Smooth muscle cell (in vitro differentiated cells): ENCODE measurements at regions not wholly inside any gene's neighbourhood (a gene's known extent, or its start where the extent isn't known, plus 50 kb on each side); places are given as distances from the start of the nearest gene placed in this dataset.

Experiments used
- DNase-seq: peaks from one replicate; lab custom pipeline; 2025; ENCODE audit not compliant: unreplicated experiment; lab: John Stamatoyannopoulos, UW
- H2AFZ ChIP-seq: fragments of 200-600 bp; sonication (generic); 2 replicates; pipeline ENCODE4 v1.6.0; 2016; ENCODE audit warnings: antibody characterized with exemption, low read depth, mild to moderate bottlenecking
- H3F3A ChIP-seq: fragments of 200-600 bp; sonication (generic); 2 replicates; pipeline ENCODE4 v1.6.0; 2017; ENCODE audit warnings: antibody characterized with exemption, low read depth
- H3K27ac ChIP-seq: fragments of 200-600 bp; sonication (generic); 2 replicates; pipeline ENCODE4 v1.5.1; 2016; ENCODE audit warnings: low read depth, mild to moderate bottlenecking
- H3K27me3 ChIP-seq: fragments of 200-600 bp; sonication (generic); 2 replicates; pipeline ENCODE4 v1.6.1; 2016; ENCODE audit warnings: low read depth, mild to moderate bottlenecking
- H3K36me3 ChIP-seq: fragments of 200-600 bp; sonication (generic); 2 replicates; pipeline ENCODE4 v1.5.1; 2016; ENCODE audit warnings: low read depth
- H3K4me1 ChIP-seq: fragments of 200-600 bp; sonication (generic); 2 replicates; pipeline ENCODE4 v1.5.1; 2016; ENCODE audit warnings: low read depth
- H3K4me2 ChIP-seq: fragments of 200-600 bp; sonication (generic); 2 replicates; pipeline ENCODE4 v1.6.0; 2016; ENCODE audit warnings: mild to moderate bottlenecking
- H3K4me3 ChIP-seq: fragments of 200-600 bp; sonication (generic); 2 replicates; pipeline ENCODE4 v1.5.1; 2016; ENCODE audit warnings: mild to moderate bottlenecking
- H3K79me2 ChIP-seq: fragments of 200-600 bp; sonication (generic); 2 replicates; pipeline ENCODE4 v1.6.0; 2016; ENCODE audit warnings: low read depth, mild to moderate bottlenecking
- H3K9ac ChIP-seq: fragments of 200-600 bp; sonication (generic); 2 replicates; pipeline ENCODE4 v1.6.0; 2016; ENCODE audit warnings: low read depth
- H3K9me3 ChIP-seq: fragments of 200-600 bp; sonication (generic); replicated peaks from 2 replicates; pipeline ENCODE4 v1.5.1; 2016; ENCODE audit warnings: low read depth
- H4K20me1 ChIP-seq: fragments of 200-600 bp; sonication (generic); 2 replicates; pipeline ENCODE4 v1.6.0; 2016; ENCODE audit warnings: low read depth
- CTCF ChIP-seq: fragments of 200-600 bp; sonication (generic); IDR thresholded peaks from 2 replicates; pipeline ENCODE4 v1.5.1; 2017; ENCODE audit warnings: borderline replicate concordance, mild to moderate bottlenecking, antibody characterized with exemption; ENCODE audit not compliant: insufficient read depth, poor library complexity, severe bottlenecking
- WGBS: methylation state at CpG from one replicate; pipeline ENCODE4 v1.1.7; 2016; ENCODE audit warnings: low lambda C conversion rate; 5-methylcytosine and 5-hydroxymethylcytosine counted together

- H3K9ac ChIP-seq: no peak overlapping the region
- H3K36me3 ChIP-seq: no peaks in the 10 kb centered on the region
- no peaks in the 10 kb centered on the region for H3K4me1 ChIP-seq
- DNase-seq: no peak
- WGBS: 89% methylated on average over 1 of the region's 1 CpG
- no peaks in the 10 kb centered on the region for H4K20me1 ChIP-seq
- peaks cover 5% of the 10 kb centered on the region for H3K27me3 ChIP-seq
- H3K79me2 ChIP-seq: no peaks in the 10 kb centered on the region
- H3K4me3 ChIP-seq: no peak overlapping the region
- no peak overlapping the region for H3K27ac ChIP-seq
- no peaks in the 10 kb centered on the region for H3K9me3 ChIP-seq
- H3K4me2 ChIP-seq: no peak overlapping the region
- no peak overlapping the region for H2AFZ ChIP-seq
- TF ChIP-seq CTCF: no peak
- H3F3A ChIP-seq: no peaks in the 10 kb centered on the region
These were observed 267.4 kb downstream of the ZNF326 start for GRCh38 chr1:90262286-90262685.

GRCh38 chr1:90246069-90246468 lies 251.2 kb downstream of the ZNF326 start:
- no peaks in the 10 kb centered on the region for H3K4me1 ChIP-seq
- no peak overlapping the region for H3K4me2 ChIP-seq
- 88% methylated on average over 2 of the region's 2 CpGs for WGBS
- no peak overlapping the region for H3K27ac ChIP-seq
- H3K9ac ChIP-seq: no peak overlapping the region
- no peaks in the 10 kb centered on the region for H4K20me1 ChIP-seq
- TF ChIP-seq CTCF: no peak
- no peak overlapping the region for H3K4me3 ChIP-seq
- no peaks in the 10 kb centered on the region for H3K36me3 ChIP-seq
- no peaks in the 10 kb centered on the region for H3F3A ChIP-seq
- H3K27me3 ChIP-seq: no peaks in the 10 kb centered on the region
- no peak for DNase-seq
- H3K9me3 ChIP-seq: no peaks in the 10 kb centered on the region
- H2AFZ ChIP-seq: no peak overlapping the region
- no peaks in the 10 kb centered on the region for H3K79me2 ChIP-seq

- H3K79me2 ChIP-seq: no peaks in the 10 kb centered on the region
- no peaks in the 10 kb centered on the region for H3F3A ChIP-seq
- no peak for DNase-seq
- no peaks in the 10 kb centered on the region for H4K20me1 ChIP-seq
- no peak overlapping the region for H2AFZ ChIP-seq
- no peak for TF ChIP-seq CTCF
- no peaks in the 10 kb centered on the region for H3K36me3 ChIP-seq
- H3K4me1 ChIP-seq: no peaks in the 10 kb centered on the region
- 90% methylated on average over 6 of the region's 6 CpGs for WGBS
- no peak overlapping the region for H3K4me3 ChIP-seq
- no peaks in the 10 kb centered on the region for H3K9me3 ChIP-seq
- H3K27ac ChIP-seq: no peak overlapping the region
- H3K27me3 ChIP-seq: no peaks in the 10 kb centered on the region
- H3K4me2 ChIP-seq: no peak overlapping the region
- H3K9ac ChIP-seq: no peak overlapping the region
These were observed 241.6 kb downstream of the ZNF326 start for GRCh38 chr1:90236493-90236892.

- Histone ChIP-seq H3F3A (no peaks in the 10 kb centered on the region), H3K4me3 (no peak overlapping the region)
- no peak for TF ChIP-seq CTCF
These were observed 228.5 kb downstream of the ZNF326 start for GRCh38 chr1:90223401-90223800.

More at GRCh38 chr1:90223401-90223800, 228.5 kb downstream of the ZNF326 start:
- H3K79me2 ChIP-seq: no peaks in the 10 kb centered on the region
- no peaks in the 10 kb centered on the region for H3K9me3 ChIP-seq
- no peak overlapping the region for H3K4me2 ChIP-seq
- peaks cover 14% of the 10 kb centered on the region for H3K4me1 ChIP-seq
- no peaks in the 10 kb centered on the region for H3K27me3 ChIP-seq
- H3K27ac ChIP-seq: no peak overlapping the region
- H3K9ac ChIP-seq: no peak overlapping the region
- H4K20me1 ChIP-seq: no peaks in the 10 kb centered on the region
- no peak overlapping the region for H2AFZ ChIP-seq
- H3K36me3 ChIP-seq: no peaks in the 10 kb centered on the region
- DNase-seq: no peak
